K562 (cell line): ENCODE measurements at regions not wholly inside any gene's neighbourhood (a gene's known extent, or its start where the extent isn't known, plus 50 kb on each side); places are given as distances from the start of the nearest gene placed in this dataset.

ENCODE experiments used
- ATAC-seq: fragments of 200-7000 bp; cut with Tn5 transposase; 3 replicates; pipeline ENCODE4 v1.9.1; 2020; ENCODE audit warnings: moderate library complexity
- BruUV-seq: library from RNA; stranded (reverse); fragments of 400-500 nt; replicated peaks from 2 replicates; lab custom pipeline; 2021; lab: Mats Ljungman, UMichigan
- CTCF ChIA-PET: fragments of 300-600 bp; formaldehyde crosslinking; extraction: SDS; loops from one replicate; lab custom pipeline; 2021; ENCODE audit warnings: low intra/inter-chr PET ratio; lab: Yijun Ruan, JAX
- POLR2A ChIA-PET: fragments of 300-600, 350-650 bp; sonication (Branson Sonifier 250); formaldehyde crosslinking; extraction: SDS; loops from one replicate; lab custom pipeline; 2021; ENCODE audit warnings: antibody characterized with exemption, inconsistent platforms; lab: Yijun Ruan, JAX
- DNase-seq, 4 experiments: peaks; one replicate each; pipeline versions ENCODE4 v3.0.0 to v3.0.0-alpha.2; 2011 to 2018; ENCODE audit warnings: low spot score in 3 of 4, mixed read lengths in 3 of 4; ENCODE audit errors: extremely low read depth in 1 of 4
- FAIRE-seq: peaks from 2 replicates; lab custom pipeline; 2011; peaks lifted over from hg19 to GRCh38; lab: Jason Lieb, UNC
- H2AFZ ChIP-seq: 2 replicates; pipeline ENCODE4 v1.6.0; 2011; ENCODE audit warnings: low read depth, low read length, control low read depth, inconsistent platforms
- H3K27ac ChIP-seq: fragments of 200-600 bp; 3 replicates; pipeline ENCODE4 v1.8.0; 2011; ENCODE audit warnings: low read depth, mild to moderate bottlenecking, control low read depth, inconsistent platforms, low read length, moderate library complexity, mixed read lengths; ENCODE audit errors: extremely low read depth
- H3K27me3 ChIP-seq, 2 experiments: fragments of 300-600 bp in 1 of 2; 2 replicates in 1 of 2; 3 replicates in 1 of 2; pipeline versions ENCODE4 v1.6.0 to v1.8.0; 2011; ENCODE audit warnings: inconsistent platforms in 2 of 2, low read length in 2 of 2, mild to moderate bottlenecking in 1 of 2, mixed read lengths in 1 of 2, moderate library complexity in 1 of 2; ENCODE audit not compliant: control insufficient read depth in 2 of 2, insufficient read depth in 2 of 2
- H3K36me3 ChIP-seq: fragments of 300-600 bp; 3 replicates; pipeline ENCODE4 v1.8.0; 2011; ENCODE audit warnings: mild to moderate bottlenecking, low read length, inconsistent platforms; ENCODE audit not compliant: control insufficient read depth, insufficient read depth
- H3K4me1 ChIP-seq, 2 experiments: fragments of 200-600 bp in 1 of 2; replicated peaks in 1 of 2; 2 replicates in 1 of 2; 3 replicates in 1 of 2; pipeline versions ENCODE4 v1.5.1 to v1.8.0; 2011; ENCODE audit warnings: inconsistent platforms in 2 of 2, low read length in 2 of 2, mild to moderate bottlenecking in 1 of 2, mixed read lengths in 1 of 2, moderate library complexity in 1 of 2; ENCODE audit not compliant: control insufficient read depth in 2 of 2, insufficient read depth in 2 of 2
- H3K4me2 ChIP-seq: 2 replicates; pipeline ENCODE4 v1.6.1; 2011; ENCODE audit warnings: low read length, control low read depth, inconsistent platforms, mixed read lengths; ENCODE audit not compliant: insufficient read depth
- H3K4me3 ChIP-seq: fragments of 200-600 bp; sonication (generic), shearing (Covaris generic); 2 replicates; pipeline ENCODE4 v1.5.1; 2016; ENCODE audit warnings: control low read depth, inconsistent platforms
- H3K79me2 ChIP-seq: fragments of 200-600 bp; 3 replicates; pipeline ENCODE4 v1.8.0; 2011; ENCODE audit warnings: low read length, inconsistent platforms; ENCODE audit not compliant: control insufficient read depth, insufficient read depth
- H3K9ac ChIP-seq, 2 experiments: 2 replicates each; pipeline versions ENCODE4 v1.6.0 to v1.6.1; 2011; ENCODE audit warnings: low read depth in 2 of 2, low read length in 2 of 2, control low read depth in 1 of 2, inconsistent platforms in 1 of 2, mild to moderate bottlenecking in 1 of 2, mixed read lengths in 1 of 2; ENCODE audit not compliant: insufficient read depth in 1 of 2
- H3K9me1 ChIP-seq: one replicate; pipeline ENCODE4 v1.6.0; 2011; ENCODE audit warnings: inconsistent platforms, mild to moderate bottlenecking, low read length, moderate library complexity; ENCODE audit not compliant: control insufficient read depth, insufficient read depth
- H3K9me3 ChIP-seq: replicated peaks from 2 replicates; pipeline ENCODE4 v1.5.1; 2011; ENCODE audit warnings: low read depth, low read length, inconsistent platforms; ENCODE audit not compliant: control insufficient read depth, insufficient read depth
- H4K20me1 ChIP-seq: replicated peaks from 2 replicates; pipeline ENCODE4 v1.6.1; 2011; ENCODE audit warnings: low read length, inconsistent platforms, mixed read lengths; ENCODE audit not compliant: control insufficient read depth, insufficient read depth
- ADNP ChIP-seq: fragments of 200-800 bp; sonication (Bioruptor generic); IDR thresholded peaks from 2 replicates; pipeline ENCODE4 v1.6.1; 2016; ENCODE audit warnings: missing genetic modification characterization, missing compliant biosample characterization
- CHD1 ChIP-seq: fragments of 200-600 bp; sonication (generic); IDR thresholded peaks from one replicate; pipeline ENCODE4 v1.6.1; 2012; ENCODE audit warnings: mild to moderate bottlenecking, moderate library complexity, low read length, inconsistent platforms
- DACH1 ChIP-seq: fragments of 450-650 bp; IDR thresholded peaks from 2 replicates; pipeline ENCODE4 v1.6.1; 2018; ENCODE audit not compliant: partially characterized antibody
- E2F8 ChIP-seq: fragments of 450-650 bp; IDR thresholded peaks from 2 replicates; pipeline ENCODE4 v1.7.1; 2018; ENCODE audit warnings: mild to moderate bottlenecking, low read depth; ENCODE audit not compliant: partially characterized antibody
- ELF4 ChIP-seq: fragments of 450-650 bp; formaldehyde crosslinking; IDR thresholded peaks from 2 replicates; pipeline ENCODE4 v1.4.0; 2022; ENCODE audit warnings: missing genetic modification characterization
- HMG20A ChIP-seq: fragments of 450-650 bp; formaldehyde crosslinking; conservative IDR thresholded peaks from 2 replicates; pipeline ENCODE4 v1.4.0; 2020; ENCODE audit warnings: mild to moderate bottlenecking, mixed read lengths
- MCM5 ChIP-seq: fragments of 450-650 bp; IDR thresholded peaks from 2 replicates; pipeline ENCODE4 v1.6.1; 2016; ENCODE audit warnings: low read depth
- NONO ChIP-seq, 2 experiments: fragments of 200-400 bp in 1 of 2; fragments of 450-650 bp in 1 of 2; formaldehyde crosslinking in 1 of 2; IDR thresholded peaks; 2 replicates each; pipeline ENCODE4 v1.6.1; 2017; ENCODE audit warnings: low read depth in 2 of 2, mild to moderate bottlenecking in 2 of 2, moderate library complexity in 2 of 2, low read length in 1 of 2
- PHB ChIP-seq: fragments of 250-450 bp; sonication (Bioruptor Pico); IDR thresholded peaks from 2 replicates; pipeline ENCODE4 v1.5.0; 2021
- PRPF4 ChIP-seq: fragments of 200-400 bp; formaldehyde crosslinking; IDR thresholded peaks from one replicate; pipeline ENCODE4 v1.6.1; 2017; ENCODE audit warnings: low read length, low read depth, mild to moderate bottlenecking; ENCODE audit not compliant: insufficient read depth, poor library complexity, severe bottlenecking
- SRSF9 ChIP-seq: fragments of 200-400 bp; formaldehyde crosslinking; IDR thresholded peaks from 2 replicates; pipeline ENCODE4 v1.6.1; 2017; ENCODE audit warnings: low read depth, low read length, borderline replicate concordance
- ZNF165 ChIP-seq: fragments of 250-450 bp; sonication (Bioruptor Pico); IDR thresholded peaks from 2 replicates; pipeline ENCODE4 v1.4.0; 2020; ENCODE audit warnings: borderline replicate concordance
- ZNF444 ChIP-seq: fragments of 250-450 bp; sonication (Bioruptor Pico); IDR thresholded peaks from 2 replicates; pipeline ENCODE4 v1.4.0; 2020; ENCODE audit warnings: mild to moderate bottlenecking, moderate library complexity
- WGBS: fragments of 100-300 bp; shearing (Covaris generic); methylation state at CpG from one replicate; pipeline ENCODE4 v1.1.6; 2016; ENCODE audit warnings: low coverage, mixed read lengths; ENCODE audit not compliant: insufficient coverage; ENCODE audit errors: missing lambda C conversion rate; 5-methylcytosine and 5-hydroxymethylcytosine counted together
- in situ Hi-C: fragments of 300-500 bp; cut with MboI; formaldehyde crosslinking; loops from 4 replicates; pipeline ENCODE4 v1.15.0; 2018; ENCODE audit warnings: inconsistent platforms, mixed read lengths
- intact Hi-C: fragments of 100-400 bp; cut with micrococcal nuclease; formaldehyde crosslinking; loops from 2 replicates; pipeline ENCODE4 v1.14.2; 2022

- Histone ChIP-seq H4K20me1 (no peaks in the 10 kb centered on the region), H3K9me3 (no peaks in the 10 kb centered on the region), H2AFZ (no peak overlapping the region), H3K4me3 (no peak overlapping the region), H3K9me1 (no peaks in the 10 kb centered on the region), H3K36me3 (no peaks in the 10 kb centered on the region), H3K79me2 (no peaks in the 10 kb centered on the region), H3K4me2 (no peak overlapping the region), H3K27ac (no peak overlapping the region), H3K4me1 (no peaks in the 10 kb centered on the region), H3K9ac (no peak overlapping the region), H3K27me3 (no peaks in the 10 kb centered on the region)
- BruUV-seq, result no TSS peak
- ATAC-seq (no peak), DNase-seq (no peak), FAIRE-seq (no peak)
- ChIA-PET CTCF (no interaction called here), POLR2A (no interaction called here)
- 0% methylated on average over 3 of the region's 4 CpGs for WGBS
- no peak for TF ChIP-seq ADNP (tag)
- no peak for TF ChIP-seq MCM5
- in situ Hi-C loops, result no loop called here
- intact Hi-C loops, result no loop called here
These were observed 56.6 kb upstream of the SLC6A14 start for GRCh38 chrX:116379854-116380253.

- Histone ChIP-seq H3K36me3 (no peaks in the 10 kb centered on the region), H3K27ac (no peak overlapping the region), H3K9ac (no peak overlapping the region), H3K79me2 (no peaks in the 10 kb centered on the region), H2AFZ (no peak overlapping the region), H4K20me1 (no peaks in the 10 kb centered on the region), H3K9me1 (no peaks in the 10 kb centered on the region), H3K4me1 (no peaks in the 10 kb centered on the region), H3K4me3 (no peak overlapping the region), H3K9me3 (no peaks in the 10 kb centered on the region), H3K4me2 (no peak overlapping the region), H3K27me3 (no peaks in the 10 kb centered on the region)
- DNase-seq (no peak), FAIRE-seq (no peak), ATAC-seq (no peak)
- no TSS peak for BruUV-seq
- TF ChIP-seq NONO (IDR thresholded peaks at IDR 0.05; ENCODE audit: low read depth in 2 of 2, low read length in 1 of 2) (no peak), ZNF165 (no peak), PRPF4 (no peak), DACH1 (no peak), ZNF444 (no peak), HMG20A (CRISPR knock-in tag) (no peak), CHD1 (no peak), E2F8 (no peak), ELF4 (CRISPR knock-in tag) (no peak), SRSF9 (no peak), PHB (CRISPR knock-in tag) (no peak)
- ChIA-PET CTCF (no interaction called here), POLR2A (no interaction called here)
- intact Hi-C loops (no loop called here), in situ Hi-C loops (no loop called here)
- 0% methylated on average over 3 of the region's 3 CpGs for WGBS
These were observed 51.9 kb upstream of the SLC6A14 start for GRCh38 chrX:116384406-116384954.
